ENCODE measurements at regions not wholly inside any gene's neighbourhood (a gene's known extent, or its start where the extent isn't known, plus 50 kb on each side); places are given as distances from the start of the nearest gene placed in this dataset.
"Not testable (repeated sequence)": the region's sequence is repeated elsewhere in the genome, so short reads cannot be mapped to it uniquely, and the experiment has no call there.

- Mint-ChIP-seq H3K4me3 (no peak overlapping the region), H3K4me1 (peaks cover 0 to 21% (median under 1%) of the 10 kb centered on the region in 4 donors), H3K9me3 (peaks cover 0 to 22% (median 0%) of the 10 kb centered on the region in 9 donors), H3K36me3 (peaks cover 0 to 12% (median 2%) of the 10 kb centered on the region in 3 donors), H3K27ac (no peak overlapping the region), H3K27me3 (peaks cover 0 to 9% (median 4%) of the 10 kb centered on the region in 5 donors)
- POLR2A ChIA-PET = no interaction called here
- ATAC-seq (no peak), DNase-seq (no peak)
These were observed 90.3 kb upstream of the TMEM170B start for GRCh38 chr6:11447265-11447664.

GRCh38 chr6:11445146-11445545 lies 92.4 kb upstream of the TMEM170B start:
- peak overlapping the region in 1 of 10 donors; percentile 78 for H3K27ac Mint-ChIP-seq
- peaks cover 0 to 22% (median 0%) of the 10 kb centered on the region in 9 donors for H3K9me3 Mint-ChIP-seq
- H3K4me1 Mint-ChIP-seq = peaks cover 0 to 23% (median under 1%) of the 10 kb centered on the region in 4 donors
- peaks cover 0 to 4% (median 2%) of the 10 kb centered on the region in 5 donors for H3K27me3 Mint-ChIP-seq
- POLR2A ChIA-PET = no interaction called here
- no peak for DNase-seq
- H3K4me3 Mint-ChIP-seq = no peak overlapping the region
- H3K36me3 Mint-ChIP-seq = peaks cover 0 to 8% (median 2%) of the 10 kb centered on the region in 3 donors
- no peak for ATAC-seq

GRCh38 chr6:11443125-11443524 lies 94.4 kb upstream of the TMEM170B start:
- Mint-ChIP-seq H3K27ac (peak overlapping the region in 1 of 10 donors; percentile 45), H3K9me3 (peaks cover 0 to 18% (median 0%) of the 10 kb centered on the region in 9 donors), H3K4me1 (peaks cover 0 to 28% (median 0%) of the 10 kb centered on the region in 4 donors)
- H3K36me3 Mint-ChIP-seq, POLR2A ChIA-PET, ATAC-seq, H3K4me3 Mint-ChIP-seq, H3K27me3 Mint-ChIP-seq, DNase-seq: not testable (repeated sequence)

- ATAC-seq = no peak
These were observed 95.1 kb upstream of the TMEM170B start for GRCh38 chr6:11442495-11442894.

GRCh38 chr6:11439876-11440275 lies 97.7 kb upstream of the TMEM170B start:
- Mint-ChIP-seq H3K36me3 (peaks cover 0 to 2% (median 0%) of the 10 kb centered on the region in 3 donors), H3K27ac (no peak overlapping the region), H3K4me3 (no peak overlapping the region), H3K9me3 (peaks cover 0 to 13% (median 0%) of the 10 kb centered on the region in 9 donors), H3K27me3 (peaks cover 0 to 3% (median 0%) of the 10 kb centered on the region in 5 donors), H3K4me1 (peaks cover 0 to 28% (median 0%) of the 10 kb centered on the region in 4 donors)
- POLR2A ChIA-PET = no interaction called here
- ATAC-seq (no peak), DNase-seq (no peak)

More at GRCh38 chr6:11442495-11442894, 95.1 kb upstream of the TMEM170B start:
- Mint-ChIP-seq H3K36me3 (peaks cover 0 to 4% (median 2%) of the 10 kb centered on the region in 3 donors), H3K9me3 (peaks cover 0 to 18% (median 0%) of the 10 kb centered on the region in 9 donors), H3K27ac (no peak overlapping the region), H3K27me3 (peaks cover 0 to 3% (median 0%) of the 10 kb centered on the region in 5 donors), H3K4me3 (no peak overlapping the region), H3K4me1 (peaks cover 0 to 29% (median 0%) of the 10 kb centered on the region in 4 donors)
- DNase-seq = no peak
- POLR2A ChIA-PET = no interaction called here

- ATAC-seq (no peak), DNase-seq (no peak)
- peaks cover 0 to 7% (median 0%) of the 10 kb centered on the region in 9 donors for H3K9me3 Mint-ChIP-seq
- no peaks in the 10 kb centered on the region for H3K36me3 Mint-ChIP-seq
- H3K27ac Mint-ChIP-seq = no peak overlapping the region
- peaks cover 0 to 3% (median 0%) of the 10 kb centered on the region in 5 donors for H3K27me3 Mint-ChIP-seq
- no peak overlapping the region for H3K4me3 Mint-ChIP-seq
- peaks cover 0 to 21% (median 0%) of the 10 kb centered on the region in 4 donors for H3K4me1 Mint-ChIP-seq
- POLR2A ChIA-PET = no interaction called here
These were observed 98.5 kb upstream of the TMEM170B start for GRCh38 chr6:11439017-11439420.

- POLR2A ChIA-PET = interaction anchor here (0.6 kb wide), 1 partner anchor 233 kb away, joined by 4 read pairs; no protein-coding TSS in a partner anchor
- Mint-ChIP-seq H3K27me3 (peaks cover 0 to 3% (median 0%) of the 10 kb centered on the region in 5 donors), H3K36me3 (no peaks in the 10 kb centered on the region), H3K27ac (no peak overlapping the region), H3K9me3 (peaks cover 0 to 3% (median 0%) of the 10 kb centered on the region in 9 donors), H3K4me3 (no peak overlapping the region), H3K4me1 (peaks cover 0 to 14% (median 0%) of the 10 kb centered on the region in 4 donors)
- DNase-seq (no peak), ATAC-seq (no peak)
These were observed 99.6 kb upstream of the TMEM170B start for GRCh38 chr6:11437824-11438459.

- H3K4me3 Mint-ChIP-seq = no peak overlapping the region
- POLR2A ChIA-PET = no interaction called here
- H3K9me3 Mint-ChIP-seq = no peaks in the 10 kb centered on the region
- DNase-seq = no peak
- H3K36me3 Mint-ChIP-seq = no peaks in the 10 kb centered on the region
- no peak for ATAC-seq
- peaks cover 0 to 12% (median 0%) of the 10 kb centered on the region in 4 donors for H3K4me1 Mint-ChIP-seq
- H3K27me3 Mint-ChIP-seq = no peaks in the 10 kb centered on the region
- no peak overlapping the region for H3K27ac Mint-ChIP-seq
These were observed 100.9 kb upstream of the TMEM170B start for GRCh38 chr6:11436508-11437096.

- ATAC-seq (no peak), DNase-seq (no peak)
- H3K9me3 Mint-ChIP-seq = no peaks in the 10 kb centered on the region
- H3K4me3 Mint-ChIP-seq = no peak overlapping the region
- H3K36me3 Mint-ChIP-seq = no peaks in the 10 kb centered on the region
- H3K27me3 Mint-ChIP-seq = no peaks in the 10 kb centered on the region
- peaks cover 0 to 13% (median under 1%) of the 10 kb centered on the region in 4 donors for H3K4me1 Mint-ChIP-seq
- H3K27ac Mint-ChIP-seq = no peak overlapping the region
- POLR2A ChIA-PET = no interaction called here
These were observed 102.8 kb upstream of the TMEM170B start for GRCh38 chr6:11434565-11435326.

- Mint-ChIP-seq H3K9me3 (no peaks in the 10 kb centered on the region), H3K36me3 (no peaks in the 10 kb centered on the region), H3K27me3 (no peaks in the 10 kb centered on the region), H3K4me1 (peaks cover 0 to 17% (median 8%) of the 10 kb centered on the region in 4 donors), H3K27ac (no peak overlapping the region), H3K4me3 (no peak overlapping the region)
- DNase-seq = no peak
- POLR2A ChIA-PET = no interaction called here
- ATAC-seq = no peak
These were observed 103.7 kb upstream of the TMEM170B start for GRCh38 chr6:11433860-11434259.

- POLR2A ChIA-PET = no interaction called here
- H3K27ac Mint-ChIP-seq = no peak overlapping the region
- no peak overlapping the region for H3K4me3 Mint-ChIP-seq
- peaks cover 3 to 21% (median 16%) of the 10 kb centered on the region in 4 donors for H3K4me1 Mint-ChIP-seq
- H3K27me3 Mint-ChIP-seq = no peaks in the 10 kb centered on the region
- no peaks in the 10 kb centered on the region for H3K36me3 Mint-ChIP-seq
- ATAC-seq (no peak), DNase-seq (no peak)
- no peaks in the 10 kb centered on the region for H3K9me3 Mint-ChIP-seq
These were observed 104.7 kb upstream of the TMEM170B start for GRCh38 chr6:11432713-11433450.

- no peak for DNase-seq
- no peak overlapping the region for H3K27ac Mint-ChIP-seq
- H3K4me1 Mint-ChIP-seq = peaks cover 5 to 21% (median 16%) of the 10 kb centered on the region in 4 donors
- H3K27me3 Mint-ChIP-seq = no peaks in the 10 kb centered on the region
- no peaks in the 10 kb centered on the region for H3K36me3 Mint-ChIP-seq
- POLR2A ChIA-PET = no interaction called here
- no peaks in the 10 kb centered on the region for H3K9me3 Mint-ChIP-seq
- no peak overlapping the region for H3K4me3 Mint-ChIP-seq
- no peak for ATAC-seq
These were observed 105.5 kb upstream of the TMEM170B start for GRCh38 chr6:11432091-11432490.

All from naive thymus-derived CD8-positive, alpha-beta T cell (primary cell).